DOHH2 (cell line): ENCODE measurements at regions not wholly inside any gene's neighbourhood (a gene's known extent, or its start where the extent isn't known, plus 50 kb on each side); places are given as distances from the start of the nearest gene placed in this dataset.
A peak's percentile ranks its signal among the peaks of the same experiment; 100 is the strongest.

Experiments used
- H3F3A ChIP-seq: fragments of 200-600 bp; sonication (generic), shearing (Covaris generic); 2 replicates; pipeline ENCODE4 v1.6.0; 2016; ENCODE audit warnings: antibody characterized with exemption, mild to moderate bottlenecking; ENCODE audit not compliant: control insufficient read depth, insufficient read depth
- H3K27ac ChIP-seq: fragments of 200-600 bp; sonication (generic); 2 replicates; pipeline ENCODE4 v1.5.1; 2014; ENCODE audit warnings: low read depth, mild to moderate bottlenecking, low read length, moderate library complexity
- H3K27me3 ChIP-seq: fragments of 200-600 bp; sonication (generic); 2 replicates; pipeline ENCODE4 v1.6.1; 2014; ENCODE audit warnings: mild to moderate bottlenecking, low read length, mixed read lengths; ENCODE audit not compliant: control insufficient read depth
- H3K36me3 ChIP-seq: fragments of 200-600 bp; sonication (generic); 2 replicates; pipeline ENCODE4 v1.6.1; 2014; ENCODE audit warnings: mild to moderate bottlenecking, low read length, moderate library complexity, mixed read lengths; ENCODE audit not compliant: control insufficient read depth
- H3K4me1 ChIP-seq: fragments of 200-600 bp; sonication (generic); 2 replicates; pipeline ENCODE4 v1.6.1; 2014; ENCODE audit warnings: mild to moderate bottlenecking, low read length, mixed read lengths; ENCODE audit not compliant: control insufficient read depth
- H3K4me2 ChIP-seq: fragments of 200-600 bp; sonication (generic); 2 replicates; pipeline ENCODE4 v1.6.0; 2014; ENCODE audit warnings: mild to moderate bottlenecking, low read length, moderate library complexity
- H3K4me3 ChIP-seq: fragments of 200-600 bp; sonication (generic); 2 replicates; pipeline ENCODE4 v1.5.1; 2014; ENCODE audit warnings: mild to moderate bottlenecking, low read length, mixed read lengths
- H3K79me2 ChIP-seq: fragments of 200-600 bp; sonication (generic); 2 replicates; pipeline ENCODE4 v1.6.1; 2014; ENCODE audit warnings: mild to moderate bottlenecking, low read length, mixed read lengths; ENCODE audit not compliant: control insufficient read depth
- H3K9me2 ChIP-seq: fragments of 200-600 bp; sonication (generic); replicated peaks from 2 replicates; pipeline ENCODE4 v1.6.1; 2014; ENCODE audit warnings: mild to moderate bottlenecking, low read length, mixed read lengths; ENCODE audit not compliant: control insufficient read depth
- H3K9me3 ChIP-seq: fragments of 200-600 bp; sonication (generic); 2 replicates; pipeline ENCODE4 v1.6.1; 2014; ENCODE audit warnings: antibody characterized with exemption, low read length, mixed read lengths; ENCODE audit not compliant: control insufficient read depth, insufficient read depth
- H4K20me1 ChIP-seq: fragments of 200-600 bp; sonication (generic); 2 replicates; pipeline ENCODE4 v1.6.0; 2014; ENCODE audit warnings: low read depth, mild to moderate bottlenecking, antibody characterized with exemption, low read length, moderate library complexity; ENCODE audit not compliant: control insufficient read depth, insufficient read depth
- EZH2phosphoT487 ChIP-seq: fragments of 200-600 bp; sonication (generic); IDR thresholded peaks from 2 replicates; pipeline ENCODE4 v1.6.1; 2017; ENCODE audit warnings: borderline replicate concordance, mild to moderate bottlenecking, antibody characterized with exemption, low read length, moderate library complexity, mixed read lengths
- TF ChIP-seq, protein P1 (sequence below): fragments of 200-600 bp; sonication (generic); IDR thresholded peaks from one replicate; pipeline ENCODE4 v1.5.1; 2014; ENCODE audit warnings: antibody characterized with exemption, mild to moderate bottlenecking, low read depth, low read length; ENCODE audit not compliant: poor library complexity, severe bottlenecking

- Histone ChIP-seq H3K4me2 (no peak overlapping the region), H3K9me2 (no peaks in the 10 kb centered on the region), H3K4me1 (no peaks in the 10 kb centered on the region), H3K4me3 (no peak overlapping the region), H3K27ac (no peak overlapping the region), H3K79me2 (no peaks in the 10 kb centered on the region), H3K9me3 (no peaks in the 10 kb centered on the region), H3F3A (no peaks in the 10 kb centered on the region), H4K20me1 (no peaks in the 10 kb centered on the region), H3K27me3 (0 out of 2 replicates have a peak, but pooled peaks cover 2% of the 10 kb centered on the region), H3K36me3 (no peaks in the 10 kb centered on the region)
- TF ChIP-seq, protein P1, sequence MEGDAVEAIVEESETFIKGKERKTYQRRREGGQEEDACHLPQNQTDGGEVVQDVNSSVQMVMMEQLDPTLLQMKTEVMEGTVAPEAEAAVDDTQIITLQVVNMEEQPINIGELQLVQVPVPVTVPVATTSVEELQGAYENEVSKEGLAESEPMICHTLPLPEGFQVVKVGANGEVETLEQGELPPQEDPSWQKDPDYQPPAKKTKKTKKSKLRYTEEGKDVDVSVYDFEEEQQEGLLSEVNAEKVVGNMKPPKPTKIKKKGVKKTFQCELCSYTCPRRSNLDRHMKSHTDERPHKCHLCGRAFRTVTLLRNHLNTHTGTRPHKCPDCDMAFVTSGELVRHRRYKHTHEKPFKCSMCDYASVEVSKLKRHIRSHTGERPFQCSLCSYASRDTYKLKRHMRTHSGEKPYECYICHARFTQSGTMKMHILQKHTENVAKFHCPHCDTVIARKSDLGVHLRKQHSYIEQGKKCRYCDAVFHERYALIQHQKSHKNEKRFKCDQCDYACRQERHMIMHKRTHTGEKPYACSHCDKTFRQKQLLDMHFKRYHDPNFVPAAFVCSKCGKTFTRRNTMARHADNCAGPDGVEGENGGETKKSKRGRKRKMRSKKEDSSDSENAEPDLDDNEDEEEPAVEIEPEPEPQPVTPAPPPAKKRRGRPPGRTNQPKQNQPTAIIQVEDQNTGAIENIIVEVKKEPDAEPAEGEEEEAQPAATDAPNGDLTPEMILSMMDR = no peak
- no peak for TF ChIP-seq EZH2phosphoT487
These were observed 63.2 kb upstream of the ZNF354A start for GRCh38 chr5:178793696-178794095.

GRCh38 chr5:178793151-178793550 lies 62.7 kb upstream of the ZNF354A start:
- no peaks in the 10 kb centered on the region for H3K79me2 ChIP-seq
- H3K36me3 ChIP-seq = no peaks in the 10 kb centered on the region
- no peak overlapping the region for H3K27ac ChIP-seq
- H3K4me3 ChIP-seq = no peak overlapping the region
- no peaks in the 10 kb centered on the region for H4K20me1 ChIP-seq
- TF ChIP-seq, protein P1 = peak; percentile 59
- TF ChIP-seq EZH2phosphoT487 = no peak
- H3K4me1 ChIP-seq = no peaks in the 10 kb centered on the region
- H3K9me2 ChIP-seq = no peaks in the 10 kb centered on the region
- no peak overlapping the region for H3K4me2 ChIP-seq
- H3K9me3 ChIP-seq = no peaks in the 10 kb centered on the region
- H3K27me3 ChIP-seq = 0 out of 2 replicates have a peak, but pooled peaks cover 2% of the 10 kb centered on the region
- no peaks in the 10 kb centered on the region for H3F3A ChIP-seq

DNA sequence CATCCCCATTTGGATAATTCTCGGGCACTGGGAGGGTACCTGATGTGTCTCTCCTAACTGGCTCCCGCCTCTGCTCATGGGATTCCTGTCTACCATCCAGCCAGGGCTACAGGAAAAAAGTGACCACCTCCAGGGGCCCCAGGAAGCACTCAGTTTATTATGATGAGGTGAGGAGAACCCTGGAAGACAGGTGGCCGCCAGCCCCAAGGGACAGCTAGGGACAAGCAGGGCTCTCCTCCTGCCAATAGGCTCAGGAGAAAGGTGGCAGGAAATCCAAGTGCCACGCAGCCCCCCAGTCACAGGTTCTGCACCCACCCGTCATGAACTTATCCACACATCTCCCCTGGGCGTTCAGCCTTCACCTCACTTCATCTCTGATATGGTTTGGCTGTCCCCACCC lies 61.5 kb upstream of the ZNF354A start:
- Histone ChIP-seq H3K9me2 (no peaks in the 10 kb centered on the region), H3K36me3 (no peaks in the 10 kb centered on the region), H3K9me3 (no peaks in the 10 kb centered on the region), H3F3A (no peaks in the 10 kb centered on the region), H3K27me3 (0 out of 2 replicates have a peak, but pooled peaks cover under 1% of the 10 kb centered on the region), H3K27ac (no peak overlapping the region), H3K4me1 (no peaks in the 10 kb centered on the region), H4K20me1 (no peaks in the 10 kb centered on the region), H3K4me2 (no peak overlapping the region), H3K4me3 (no peak overlapping the region), H3K79me2 (no peaks in the 10 kb centered on the region)
- TF ChIP-seq EZH2phosphoT487 = no peak
- TF ChIP-seq, protein P1 = no peak
